HFF-Myc (cell line): ENCODE measurements at regions not wholly inside any gene's neighbourhood (a gene's known extent, or its start where the extent isn't known, plus 50 kb on each side); places are given as distances from the start of the nearest gene placed in this dataset.
"Not testable (repeated sequence)": the region's sequence is repeated elsewhere in the genome, so short reads cannot be mapped to it uniquely, and the experiment has no call there.

ENCODE experiments used
- DNase-seq: peaks from one replicate; pipeline ENCODE4 v3.0.0-alpha.2; 2011; ENCODE audit warnings: low read depth; ENCODE audit errors: extremely low read depth
- H3K4me3 ChIP-seq: replicated peaks from 2 replicates; pipeline ENCODE4 v1.5.1; 2011; ENCODE audit warnings: low read depth, mild to moderate bottlenecking, control low read depth, low read length
- CTCF ChIP-seq: IDR thresholded peaks from 2 replicates; pipeline ENCODE4 v1.5.1; 2012; ENCODE audit warnings: mild to moderate bottlenecking, low read depth, low read length, control low read depth; ENCODE audit errors: missing control alignments

DNA sequence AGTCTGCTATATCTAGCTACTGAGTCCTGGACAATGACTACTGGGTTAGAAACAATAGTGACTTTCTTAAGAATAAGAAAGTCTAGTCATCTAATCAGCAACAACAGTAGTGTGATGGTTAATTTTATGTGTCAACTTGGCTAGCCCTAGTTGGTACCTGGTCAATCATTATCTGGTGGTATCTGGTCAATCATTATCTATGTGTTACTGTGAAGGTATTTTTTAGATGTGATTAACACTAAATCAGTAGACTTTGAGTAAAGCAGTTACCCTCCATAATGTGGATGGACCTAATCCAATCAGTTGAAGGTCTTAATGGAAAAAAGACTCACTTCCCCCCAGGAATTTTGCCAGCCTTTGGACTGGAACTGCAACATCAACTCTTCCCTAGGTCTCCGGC is 312.6 kb downstream of the SIPA1L2 start:
- H3K4me3 ChIP-seq: no peak overlapping the region
- no peak for TF ChIP-seq CTCF
- DNase-seq: no peak

GRCh38 chr1:232316864-232317263 is 313.1 kb downstream of the SIPA1L2 start:
- no peak for DNase-seq
- TF ChIP-seq CTCF: no peak
- H3K4me3 ChIP-seq: no peak overlapping the region

- not testable (repeated sequence) for DNase-seq, H3K4me3 ChIP-seq
Measured at GRCh38 chr1:232313876-232314275, 316.1 kb downstream of the SIPA1L2 start.

DNA sequence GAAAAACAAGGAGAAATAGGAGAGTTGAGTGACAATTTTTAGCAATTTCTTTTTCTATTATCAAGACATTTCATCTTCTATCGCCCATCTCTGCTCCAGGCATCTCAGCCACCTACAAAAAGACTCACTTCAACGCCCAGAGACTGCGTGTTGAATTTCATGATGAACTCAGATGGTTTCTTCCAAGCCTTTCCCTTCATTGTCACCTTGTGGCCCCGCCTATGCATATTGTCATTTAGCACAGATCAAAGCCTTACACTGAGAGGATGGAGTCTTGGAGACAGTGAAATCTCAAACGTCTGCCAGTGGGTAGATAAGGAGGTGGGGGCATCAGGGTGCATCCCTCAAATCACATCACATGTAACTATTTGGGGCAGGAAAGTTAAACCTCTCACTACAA is 319.4 kb downstream of the SIPA1L2 start:
- H3K4me3 ChIP-seq: no peak overlapping the region
- TF ChIP-seq CTCF: no peak

GRCh38 chr1:232308616-232309015 is 321.3 kb downstream of the SIPA1L2 start:
- TF ChIP-seq CTCF: no peak
- no peak for DNase-seq
- no peak overlapping the region for H3K4me3 ChIP-seq

More for the DNA sequence above, 319.4 kb downstream of the SIPA1L2 start:
- DNase-seq: no peak

DNA sequence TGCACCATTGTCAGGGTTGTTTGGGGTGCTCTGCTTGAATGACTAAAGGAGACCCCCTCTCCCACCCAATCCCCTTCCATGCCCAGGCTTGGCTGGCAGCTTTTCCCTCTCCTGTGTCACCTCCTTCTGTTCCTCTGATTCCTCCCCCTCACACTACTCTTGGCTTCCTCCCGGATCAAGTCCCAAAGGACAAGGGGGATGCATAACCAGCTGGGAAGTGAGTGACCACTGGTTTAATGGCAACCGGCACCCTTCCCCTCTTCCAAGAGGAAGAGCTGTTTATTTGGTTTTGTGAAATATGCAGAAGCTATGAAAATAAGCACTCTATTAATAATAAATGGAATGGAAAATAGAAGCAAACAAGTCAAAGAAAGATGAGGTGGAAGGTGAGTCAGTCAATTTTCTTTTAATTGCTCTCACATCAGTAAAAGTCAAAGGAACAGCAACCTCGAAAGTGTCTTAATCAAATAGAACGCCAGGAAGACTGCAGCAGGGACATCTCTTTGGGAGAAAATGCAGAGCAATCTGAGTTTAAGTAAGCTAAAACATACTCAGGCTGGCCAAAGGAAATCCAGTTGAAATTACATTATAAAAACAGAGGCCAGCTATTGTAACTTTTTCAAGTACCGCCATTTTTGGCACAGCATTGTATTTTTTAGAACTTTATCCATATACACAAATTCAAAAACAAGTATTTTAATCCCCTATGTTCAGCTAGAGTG is 322.5 kb downstream of the SIPA1L2 start:
- DNase-seq: no peak
- no peak overlapping the region for H3K4me3 ChIP-seq
- TF ChIP-seq CTCF: no peak

GRCh38 chr1:232306269-232306961 is 323.5 kb downstream of the SIPA1L2 start:
- DNase-seq: no peak
- H3K4me3 ChIP-seq: no peak overlapping the region
- no peak for TF ChIP-seq CTCF
